ENCODE measurements at regions not wholly inside any gene's neighbourhood (a gene's known extent, or its start where the extent isn't known, plus 50 kb on each side); places are given as distances from the start of the nearest gene placed in this dataset.
A peak's percentile ranks its signal among the peaks of the same experiment; 100 is the strongest.

DNA sequence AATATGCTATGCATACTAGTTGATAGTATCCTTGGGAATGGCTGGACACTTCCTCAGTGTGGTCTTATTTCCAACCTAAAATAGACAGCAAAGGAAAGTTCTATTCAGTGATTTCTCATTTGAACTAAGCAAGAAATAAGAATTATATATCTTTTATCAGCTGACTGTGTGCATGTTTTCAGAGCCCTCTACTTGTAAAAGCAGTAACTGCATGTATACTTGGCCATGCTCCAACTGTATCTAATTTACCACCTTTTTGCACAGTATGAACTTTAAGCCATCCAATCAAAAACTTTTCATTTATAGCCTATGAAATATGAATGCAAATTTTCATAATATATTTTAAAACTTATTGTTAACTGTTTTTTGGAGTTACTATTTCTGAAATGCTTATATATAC is 136.4 kb upstream of the PCDH9 start:
- Histone ChIP-seq H3K27me3 (ENCODE audit: control insufficient read depth, insufficient read depth, low read length) (no peaks in the 10 kb centered on the region), H3K4me3 (ENCODE audit: low read depth, low read length) (no peak overlapping the region), H3K36me3 (ENCODE audit: control insufficient read depth, insufficient read depth, low read length) (no peaks in the 10 kb centered on the region)
- ChIA-PET POLR2A (interaction anchor here (0.6 kb wide), 1 partner anchor 1236 kb away, joined by 3 read pairs; no protein-coding TSS in a partner anchor), CTCF (no interaction called here)
- TF ChIP-seq, protein P1, sequence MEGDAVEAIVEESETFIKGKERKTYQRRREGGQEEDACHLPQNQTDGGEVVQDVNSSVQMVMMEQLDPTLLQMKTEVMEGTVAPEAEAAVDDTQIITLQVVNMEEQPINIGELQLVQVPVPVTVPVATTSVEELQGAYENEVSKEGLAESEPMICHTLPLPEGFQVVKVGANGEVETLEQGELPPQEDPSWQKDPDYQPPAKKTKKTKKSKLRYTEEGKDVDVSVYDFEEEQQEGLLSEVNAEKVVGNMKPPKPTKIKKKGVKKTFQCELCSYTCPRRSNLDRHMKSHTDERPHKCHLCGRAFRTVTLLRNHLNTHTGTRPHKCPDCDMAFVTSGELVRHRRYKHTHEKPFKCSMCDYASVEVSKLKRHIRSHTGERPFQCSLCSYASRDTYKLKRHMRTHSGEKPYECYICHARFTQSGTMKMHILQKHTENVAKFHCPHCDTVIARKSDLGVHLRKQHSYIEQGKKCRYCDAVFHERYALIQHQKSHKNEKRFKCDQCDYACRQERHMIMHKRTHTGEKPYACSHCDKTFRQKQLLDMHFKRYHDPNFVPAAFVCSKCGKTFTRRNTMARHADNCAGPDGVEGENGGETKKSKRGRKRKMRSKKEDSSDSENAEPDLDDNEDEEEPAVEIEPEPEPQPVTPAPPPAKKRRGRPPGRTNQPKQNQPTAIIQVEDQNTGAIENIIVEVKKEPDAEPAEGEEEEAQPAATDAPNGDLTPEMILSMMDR (IDR thresholded peaks at IDR 0.05; ENCODE audit: insufficient read depth, low read depth, low read length): no peak
- no peak for DNase-seq (ENCODE audit: low read depth)

DNA sequence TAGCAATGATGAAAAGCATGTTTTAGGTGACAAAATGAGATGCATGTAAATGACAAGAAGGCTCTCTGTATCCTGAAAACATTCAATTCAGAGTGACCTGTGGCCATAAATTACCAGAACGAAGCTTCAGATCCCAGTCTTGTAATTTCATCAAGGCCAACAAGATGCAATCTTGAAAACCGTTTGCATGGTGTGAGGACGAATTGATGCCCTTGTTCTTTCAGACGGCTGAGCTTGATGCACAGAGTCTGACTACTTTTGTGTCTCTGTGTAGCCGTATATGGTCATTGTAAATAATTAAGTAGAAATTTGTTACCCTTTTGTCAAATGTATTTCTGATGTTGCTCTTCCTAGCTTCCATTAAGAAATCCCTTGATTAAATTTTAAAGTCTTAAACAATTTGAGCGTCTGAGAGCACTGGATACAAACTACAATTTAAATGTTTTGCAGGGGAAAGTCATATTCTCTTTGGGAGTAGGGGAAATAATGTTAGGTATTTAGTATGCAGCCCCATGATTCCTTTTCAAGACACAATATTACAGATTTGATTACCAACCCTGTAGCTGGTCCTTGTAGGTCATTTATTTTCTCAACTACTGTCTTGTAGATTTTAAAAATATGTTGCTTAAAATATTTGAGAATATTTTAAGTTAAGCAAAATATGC is 125.8 kb upstream of the PCDH9 start:
- TF ChIP-seq, protein P1 (IDR thresholded peaks at IDR 0.05; ENCODE audit: insufficient read depth, low read depth, low read length): no peak
- ChIA-PET POLR2A (no interaction called here), CTCF (no interaction called here)
- Histone ChIP-seq H3K4me3 (ENCODE audit: low read depth, low read length) (no peak overlapping the region), H3K27me3 (ENCODE audit: control insufficient read depth, insufficient read depth, low read length) (no peaks in the 10 kb centered on the region), H3K36me3 (ENCODE audit: control insufficient read depth, insufficient read depth, low read length) (no peaks in the 10 kb centered on the region)
- no peak for DNase-seq (ENCODE audit: low read depth)

DNA sequence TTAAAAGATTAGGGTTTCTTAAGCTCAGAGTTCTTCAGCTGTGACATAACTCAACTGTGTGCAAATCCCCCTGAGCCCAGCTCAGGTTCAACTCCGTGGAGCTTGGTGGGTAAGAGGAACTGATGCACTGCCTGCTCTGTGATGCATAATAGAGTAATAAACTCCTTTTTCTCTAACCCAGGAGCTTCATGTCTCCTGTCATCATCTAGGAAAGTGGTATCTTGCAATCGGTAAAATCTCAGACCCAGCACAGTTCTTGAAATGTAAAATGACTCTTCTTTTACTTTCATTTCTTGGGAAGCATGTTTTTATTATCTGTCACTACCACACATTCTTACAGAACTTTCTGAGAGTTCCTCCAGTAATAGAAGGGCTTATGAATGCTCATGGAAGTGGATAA is 123.8 kb upstream of the PCDH9 start:
- 0 out of 2 replicates have a peak overlapping the region, but pooled peaks have one; percentile 13 for H3K4me3 ChIP-seq (ENCODE audit: low read depth, low read length)
- H3K36me3 ChIP-seq (ENCODE audit: control insufficient read depth, insufficient read depth, low read length): no peaks in the 10 kb centered on the region
- CTCF ChIA-PET: no interaction called here
- no peaks in the 10 kb centered on the region for H3K27me3 ChIP-seq (ENCODE audit: control insufficient read depth, insufficient read depth, low read length)
- POLR2A ChIA-PET: no interaction called here
- DNase-seq (ENCODE audit: low read depth): no peak
- TF ChIP-seq, protein P1 (IDR thresholded peaks at IDR 0.05; ENCODE audit: insufficient read depth, low read depth, low read length): no peak

DNA sequence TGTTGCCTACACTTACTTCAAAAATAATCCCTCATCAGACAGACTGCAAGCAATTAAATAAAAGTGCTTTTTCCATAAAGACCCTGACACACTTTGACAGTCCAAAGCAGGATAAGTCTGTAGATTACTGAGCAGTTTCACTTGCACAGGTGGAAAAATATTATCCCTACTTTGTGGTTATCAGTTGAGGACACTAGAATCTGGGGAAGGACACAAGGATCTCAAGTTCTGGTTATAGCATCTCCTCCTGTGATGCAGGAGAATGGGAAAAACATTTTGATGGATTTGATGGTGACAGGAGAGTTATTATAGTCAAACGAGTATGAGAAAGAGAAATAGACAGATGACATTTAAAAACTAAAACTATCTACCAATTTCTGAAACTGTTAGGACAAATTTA is 122.9 kb upstream of the PCDH9 start:
- ChIA-PET CTCF (no interaction called here), POLR2A (no interaction called here)
- Histone ChIP-seq H3K4me3 (ENCODE audit: low read depth, low read length) (no peak overlapping the region), H3K27me3 (ENCODE audit: control insufficient read depth, insufficient read depth, low read length) (no peaks in the 10 kb centered on the region), H3K36me3 (ENCODE audit: control insufficient read depth, insufficient read depth, low read length) (no peaks in the 10 kb centered on the region)
- DNase-seq (ENCODE audit: low read depth): no peak
- TF ChIP-seq, protein P1 (IDR thresholded peaks at IDR 0.05; ENCODE audit: insufficient read depth, low read depth, low read length): no peak

DNA sequence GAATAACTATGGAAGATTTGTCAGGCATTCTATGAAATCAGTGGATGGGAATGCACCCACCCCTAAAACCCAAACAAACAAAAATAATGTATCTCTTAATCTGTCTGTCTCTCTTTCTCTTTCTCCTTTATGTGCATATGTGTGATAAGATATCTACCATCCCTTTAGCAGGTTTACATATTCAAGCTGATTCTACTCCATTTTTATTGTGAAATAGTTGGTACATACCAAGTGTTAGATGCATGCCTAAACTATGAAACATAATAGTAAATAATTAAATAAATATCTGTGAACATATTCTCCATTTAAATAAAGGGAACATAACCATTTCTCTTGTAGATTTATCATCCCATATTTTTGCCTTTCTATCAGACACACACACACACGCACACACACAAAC is 121.8 kb upstream of the PCDH9 start:
- TF ChIP-seq, protein P1 (IDR thresholded peaks at IDR 0.05; ENCODE audit: insufficient read depth, low read depth, low read length): no peak
- DNase-seq (ENCODE audit: low read depth): no peak
- ChIA-PET CTCF (no interaction called here), POLR2A (no interaction called here)
- no peaks in the 10 kb centered on the region for H3K27me3 ChIP-seq (ENCODE audit: control insufficient read depth, insufficient read depth, low read length)
- H3K4me3 ChIP-seq (ENCODE audit: low read depth, low read length): no peak overlapping the region
- no peaks in the 10 kb centered on the region for H3K36me3 ChIP-seq (ENCODE audit: control insufficient read depth, insufficient read depth, low read length)

Data from BJ (cell line).